ENCODE measurements at regions not wholly inside any gene's neighbourhood (a gene's known extent, or its start where the extent isn't known, plus 50 kb on each side); places are given as distances from the start of the nearest gene placed in this dataset.

DNA sequence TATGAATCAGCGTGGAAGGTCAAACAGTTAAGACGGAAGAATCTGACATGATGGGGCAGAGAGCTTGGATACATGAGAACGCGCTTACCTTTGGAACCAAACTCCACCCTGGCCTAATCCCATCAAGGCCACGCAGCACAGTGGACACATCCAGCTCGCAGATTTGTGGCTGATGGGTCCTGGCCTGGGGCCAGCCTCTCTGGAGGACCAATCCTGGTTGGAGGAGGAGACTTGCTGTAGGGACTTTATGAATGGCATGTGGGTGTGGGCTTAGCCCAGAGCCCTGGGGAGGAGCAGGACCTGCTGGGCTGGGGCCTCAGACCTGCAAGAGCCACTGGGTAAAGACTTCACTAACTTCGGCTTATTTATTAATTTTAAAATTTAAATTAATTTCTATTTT is 73.4 kb upstream of the ANKRD34C start (continued):
- TF ChIP-seq, protein P1, sequence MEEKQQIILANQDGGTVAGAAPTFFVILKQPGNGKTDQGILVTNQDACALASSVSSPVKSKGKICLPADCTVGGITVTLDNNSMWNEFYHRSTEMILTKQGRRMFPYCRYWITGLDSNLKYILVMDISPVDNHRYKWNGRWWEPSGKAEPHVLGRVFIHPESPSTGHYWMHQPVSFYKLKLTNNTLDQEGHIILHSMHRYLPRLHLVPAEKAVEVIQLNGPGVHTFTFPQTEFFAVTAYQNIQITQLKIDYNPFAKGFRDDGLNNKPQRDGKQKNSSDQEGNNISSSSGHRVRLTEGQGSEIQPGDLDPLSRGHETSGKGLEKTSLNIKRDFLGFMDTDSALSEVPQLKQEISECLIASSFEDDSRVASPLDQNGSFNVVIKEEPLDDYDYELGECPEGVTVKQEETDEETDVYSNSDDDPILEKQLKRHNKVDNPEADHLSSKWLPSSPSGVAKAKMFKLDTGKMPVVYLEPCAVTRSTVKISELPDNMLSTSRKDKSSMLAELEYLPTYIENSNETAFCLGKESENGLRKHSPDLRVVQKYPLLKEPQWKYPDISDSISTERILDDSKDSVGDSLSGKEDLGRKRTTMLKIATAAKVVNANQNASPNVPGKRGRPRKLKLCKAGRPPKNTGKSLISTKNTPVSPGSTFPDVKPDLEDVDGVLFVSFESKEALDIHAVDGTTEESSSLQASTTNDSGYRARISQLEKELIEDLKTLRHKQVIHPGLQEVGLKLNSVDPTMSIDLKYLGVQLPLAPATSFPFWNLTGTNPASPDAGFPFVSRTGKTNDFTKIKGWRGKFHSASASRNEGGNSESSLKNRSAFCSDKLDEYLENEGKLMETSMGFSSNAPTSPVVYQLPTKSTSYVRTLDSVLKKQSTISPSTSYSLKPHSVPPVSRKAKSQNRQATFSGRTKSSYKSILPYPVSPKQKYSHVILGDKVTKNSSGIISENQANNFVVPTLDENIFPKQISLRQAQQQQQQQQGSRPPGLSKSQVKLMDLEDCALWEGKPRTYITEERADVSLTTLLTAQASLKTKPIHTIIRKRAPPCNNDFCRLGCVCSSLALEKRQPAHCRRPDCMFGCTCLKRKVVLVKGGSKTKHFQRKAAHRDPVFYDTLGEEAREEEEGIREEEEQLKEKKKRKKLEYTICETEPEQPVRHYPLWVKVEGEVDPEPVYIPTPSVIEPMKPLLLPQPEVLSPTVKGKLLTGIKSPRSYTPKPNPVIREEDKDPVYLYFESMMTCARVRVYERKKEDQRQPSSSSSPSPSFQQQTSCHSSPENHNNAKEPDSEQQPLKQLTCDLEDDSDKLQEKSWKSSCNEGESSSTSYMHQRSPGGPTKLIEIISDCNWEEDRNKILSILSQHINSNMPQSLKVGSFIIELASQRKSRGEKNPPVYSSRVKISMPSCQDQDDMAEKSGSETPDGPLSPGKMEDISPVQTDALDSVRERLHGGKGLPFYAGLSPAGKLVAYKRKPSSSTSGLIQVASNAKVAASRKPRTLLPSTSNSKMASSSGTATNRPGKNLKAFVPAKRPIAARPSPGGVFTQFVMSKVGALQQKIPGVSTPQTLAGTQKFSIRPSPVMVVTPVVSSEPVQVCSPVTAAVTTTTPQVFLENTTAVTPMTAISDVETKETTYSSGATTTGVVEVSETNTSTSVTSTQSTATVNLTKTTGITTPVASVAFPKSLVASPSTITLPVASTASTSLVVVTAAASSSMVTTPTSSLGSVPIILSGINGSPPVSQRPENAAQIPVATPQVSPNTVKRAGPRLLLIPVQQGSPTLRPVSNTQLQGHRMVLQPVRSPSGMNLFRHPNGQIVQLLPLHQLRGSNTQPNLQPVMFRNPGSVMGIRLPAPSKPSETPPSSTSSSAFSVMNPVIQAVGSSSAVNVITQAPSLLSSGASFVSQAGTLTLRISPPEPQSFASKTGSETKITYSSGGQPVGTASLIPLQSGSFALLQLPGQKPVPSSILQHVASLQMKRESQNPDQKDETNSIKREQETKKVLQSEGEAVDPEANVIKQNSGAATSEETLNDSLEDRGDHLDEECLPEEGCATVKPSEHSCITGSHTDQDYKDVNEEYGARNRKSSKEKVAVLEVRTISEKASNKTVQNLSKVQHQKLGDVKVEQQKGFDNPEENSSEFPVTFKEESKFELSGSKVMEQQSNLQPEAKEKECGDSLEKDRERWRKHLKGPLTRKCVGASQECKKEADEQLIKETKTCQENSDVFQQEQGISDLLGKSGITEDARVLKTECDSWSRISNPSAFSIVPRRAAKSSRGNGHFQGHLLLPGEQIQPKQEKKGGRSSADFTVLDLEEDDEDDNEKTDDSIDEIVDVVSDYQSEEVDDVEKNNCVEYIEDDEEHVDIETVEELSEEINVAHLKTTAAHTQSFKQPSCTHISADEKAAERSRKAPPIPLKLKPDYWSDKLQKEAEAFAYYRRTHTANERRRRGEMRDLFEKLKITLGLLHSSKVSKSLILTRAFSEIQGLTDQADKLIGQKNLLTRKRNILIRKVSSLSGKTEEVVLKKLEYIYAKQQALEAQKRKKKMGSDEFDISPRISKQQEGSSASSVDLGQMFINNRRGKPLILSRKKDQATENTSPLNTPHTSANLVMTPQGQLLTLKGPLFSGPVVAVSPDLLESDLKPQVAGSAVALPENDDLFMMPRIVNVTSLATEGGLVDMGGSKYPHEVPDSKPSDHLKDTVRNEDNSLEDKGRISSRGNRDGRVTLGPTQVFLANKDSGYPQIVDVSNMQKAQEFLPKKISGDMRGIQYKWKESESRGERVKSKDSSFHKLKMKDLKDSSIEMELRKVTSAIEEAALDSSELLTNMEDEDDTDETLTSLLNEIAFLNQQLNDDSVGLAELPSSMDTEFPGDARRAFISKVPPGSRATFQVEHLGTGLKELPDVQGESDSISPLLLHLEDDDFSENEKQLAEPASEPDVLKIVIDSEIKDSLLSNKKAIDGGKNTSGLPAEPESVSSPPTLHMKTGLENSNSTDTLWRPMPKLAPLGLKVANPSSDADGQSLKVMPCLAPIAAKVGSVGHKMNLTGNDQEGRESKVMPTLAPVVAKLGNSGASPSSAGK (IDR thresholded peaks at IDR 0.05): no peak
- TF ChIP-seq, protein P2, sequence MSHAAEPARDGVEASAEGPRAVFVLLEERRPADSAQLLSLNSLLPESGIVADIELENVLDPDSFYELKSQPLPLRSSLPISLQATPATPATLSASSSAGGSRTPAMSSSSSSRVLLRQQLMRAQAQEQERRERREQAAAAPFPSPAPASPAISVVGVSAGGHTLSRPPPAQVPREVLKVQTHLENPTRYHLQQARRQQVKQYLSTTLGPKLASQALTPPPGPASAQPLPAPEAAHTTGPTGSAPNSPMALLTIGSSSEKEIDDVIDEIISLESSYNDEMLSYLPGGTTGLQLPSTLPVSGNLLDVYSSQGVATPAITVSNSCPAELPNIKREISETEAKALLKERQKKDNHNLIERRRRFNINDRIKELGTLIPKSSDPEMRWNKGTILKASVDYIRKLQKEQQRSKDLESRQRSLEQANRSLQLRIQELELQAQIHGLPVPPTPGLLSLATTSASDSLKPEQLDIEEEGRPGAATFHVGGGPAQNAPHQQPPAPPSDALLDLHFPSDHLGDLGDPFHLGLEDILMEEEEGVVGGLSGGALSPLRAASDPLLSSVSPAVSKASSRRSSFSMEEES (CRISPR knock-in tag; IDR thresholded peaks at IDR 0.05): no peak
- no peak for TF ChIP-seq ATF1 (CRISPR knock-in tag; IDR thresholded peaks at IDR 0.05)
- TF ChIP-seq ATF1 (tag; IDR thresholded peaks at IDR 0.05): no peak
- TF ChIP-seq RBM34 (IDR thresholded peaks at IDR 0.05; ENCODE audit: borderline replicate concordance, insufficient read depth, low read length): no peak
- no peak for TF ChIP-seq NFATC3 (IDR thresholded peaks at IDR 0.05)
- TF ChIP-seq ZNF766 (CRISPR knock-in tag; conservative IDR thresholded peaks at IDR 0.05): no peak
- TF ChIP-seq JUNB (CRISPR knock-in tag; conservative IDR thresholded peaks at IDR 0.05): no peak
- TF ChIP-seq NR3C1 (CRISPR knock-in tag; IDR thresholded peaks at IDR 0.05): no peak
- no peak for TF ChIP-seq NFE2L1 (tag; IDR thresholded peaks at IDR 0.05; ENCODE audit: borderline replicate concordance, low read depth)
- TF ChIP-seq ZNF354B (CRISPR knock-in tag; IDR thresholded peaks at IDR 0.05): no peak
- no peak for TF ChIP-seq TBP (optimal IDR thresholded peaks at IDR 0.05; ENCODE audit: low read depth, low read length)
- TF ChIP-seq HDGF (IDR thresholded peaks at IDR 0.05): no peak
- no peak for TF ChIP-seq MXI1 (IDR thresholded peaks at IDR 0.05; ENCODE audit: low read depth, low read length)
